Karpas-422 (cell line): ENCODE measurements at regions not wholly inside any gene's neighbourhood (a gene's known extent, or its start where the extent isn't known, plus 50 kb on each side); places are given as distances from the start of the nearest gene placed in this dataset.

ENCODE experiments used
- DNase-seq: peaks from one replicate; pipeline ENCODE4 v3.0.0-alpha.2; 2015
- H2AFZ ChIP-seq: fragments of 200-600 bp; sonication (generic); 2 replicates; pipeline ENCODE4 v1.6.1; 2014; ENCODE audit warnings: antibody characterized with exemption, low read length, mixed read lengths
- H3K27ac ChIP-seq: fragments of 200-600 bp; sonication (generic); 2 replicates; pipeline ENCODE4 v1.5.1; 2014; ENCODE audit warnings: mild to moderate bottlenecking, low read length, moderate library complexity
- H3K27me3 ChIP-seq: fragments of 200-600 bp; sonication (generic); 2 replicates; pipeline ENCODE4 v1.6.1; 2014; ENCODE audit warnings: low read length, mixed read lengths
- H3K36me3 ChIP-seq: fragments of 200-600 bp; sonication (generic); 2 replicates; pipeline ENCODE4 v1.6.1; 2014; ENCODE audit warnings: low read length, mixed read lengths; ENCODE audit not compliant: insufficient read depth
- H3K4me1 ChIP-seq: fragments of 200-600 bp; sonication (generic); 2 replicates; pipeline ENCODE4 v1.6.1; 2014; ENCODE audit warnings: mild to moderate bottlenecking, low read length, mixed read lengths
- H3K4me2 ChIP-seq: fragments of 200-600 bp; sonication (generic); 2 replicates; pipeline ENCODE4 v1.6.1; 2014; ENCODE audit warnings: low read length, low read depth, mild to moderate bottlenecking; ENCODE audit not compliant: poor library complexity, severe bottlenecking
- H3K4me3 ChIP-seq: fragments of 200-600 bp; sonication (generic); 2 replicates; pipeline ENCODE4 v1.5.1; 2014; ENCODE audit warnings: mild to moderate bottlenecking, antibody characterized with exemption, low read length, mixed read lengths
- H3K79me2 ChIP-seq: fragments of 200-600 bp; sonication (generic); 2 replicates; pipeline ENCODE4 v1.6.1; 2014; ENCODE audit warnings: mild to moderate bottlenecking, low read length, mixed read lengths
- H3K9ac ChIP-seq: fragments of 200-600 bp; sonication (generic); 2 replicates; pipeline ENCODE4 v1.6.0; 2014; ENCODE audit warnings: low read length
- H3K9me2 ChIP-seq: fragments of 200-600 bp; sonication (generic), shearing (Covaris generic); replicated peaks from 2 replicates; pipeline ENCODE4 v1.6.0; 2014; ENCODE audit warnings: mild to moderate bottlenecking, low read length, moderate library complexity; ENCODE audit not compliant: insufficient read depth
- H3K9me3 ChIP-seq: fragments of 300-700, 200-600 bp; sonication (generic); 2 replicates; pipeline ENCODE4 v1.6.1; 2014; ENCODE audit warnings: low read length, mixed read lengths
- H4K20me1 ChIP-seq: fragments of 200-600 bp; sonication (generic); 2 replicates; pipeline ENCODE4 v1.6.1; 2014; ENCODE audit warnings: mild to moderate bottlenecking, antibody characterized with exemption, low read length, low read depth; ENCODE audit not compliant: insufficient read depth

DNA sequence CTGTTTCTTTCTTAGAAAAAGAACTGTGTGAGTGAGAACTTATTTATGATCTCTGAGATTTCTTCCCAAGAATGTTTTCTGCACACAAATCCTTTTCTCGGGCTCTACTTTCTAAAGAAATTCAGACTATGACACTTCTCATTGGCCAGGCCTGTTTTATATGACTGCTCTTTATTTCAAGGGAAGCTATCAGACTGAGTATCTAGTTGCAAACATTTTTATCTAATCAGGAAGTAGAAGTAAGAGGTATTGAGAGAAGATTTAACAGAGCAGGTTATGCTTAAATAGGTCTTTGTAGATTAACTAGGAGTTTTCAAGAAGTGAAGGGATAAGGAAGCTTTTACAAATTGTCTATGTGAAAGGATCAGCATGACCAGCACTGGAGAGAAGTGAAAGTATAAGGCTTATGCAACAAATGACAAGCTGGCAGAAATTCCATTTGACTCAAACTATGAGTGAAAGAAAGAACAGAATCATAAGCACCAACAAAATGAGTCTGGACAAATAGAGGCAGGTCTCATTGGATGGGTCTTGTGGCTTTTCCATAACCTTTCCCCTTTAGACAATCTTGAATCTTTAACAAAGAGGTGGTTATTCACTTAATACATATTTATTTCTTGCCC lies 71.9 kb upstream of the CHL1 start:
- H3K4me2 ChIP-seq: no peak overlapping the region
- no peak overlapping the region for H3K27ac ChIP-seq
- H3K4me1 ChIP-seq: no peaks in the 10 kb centered on the region
- H3K9me3 ChIP-seq: no peaks in the 10 kb centered on the region
- H3K79me2 ChIP-seq: no peaks in the 10 kb centered on the region
- no peak for DNase-seq
- no peak overlapping the region for H2AFZ ChIP-seq
- no peaks in the 10 kb centered on the region for H3K9me2 ChIP-seq
- no peak overlapping the region for H3K4me3 ChIP-seq
- no peaks in the 10 kb centered on the region for H4K20me1 ChIP-seq
- no peaks in the 10 kb centered on the region for H3K36me3 ChIP-seq
- H3K9ac ChIP-seq: no peak overlapping the region
- H3K27me3 ChIP-seq: no peaks in the 10 kb centered on the region

DNA sequence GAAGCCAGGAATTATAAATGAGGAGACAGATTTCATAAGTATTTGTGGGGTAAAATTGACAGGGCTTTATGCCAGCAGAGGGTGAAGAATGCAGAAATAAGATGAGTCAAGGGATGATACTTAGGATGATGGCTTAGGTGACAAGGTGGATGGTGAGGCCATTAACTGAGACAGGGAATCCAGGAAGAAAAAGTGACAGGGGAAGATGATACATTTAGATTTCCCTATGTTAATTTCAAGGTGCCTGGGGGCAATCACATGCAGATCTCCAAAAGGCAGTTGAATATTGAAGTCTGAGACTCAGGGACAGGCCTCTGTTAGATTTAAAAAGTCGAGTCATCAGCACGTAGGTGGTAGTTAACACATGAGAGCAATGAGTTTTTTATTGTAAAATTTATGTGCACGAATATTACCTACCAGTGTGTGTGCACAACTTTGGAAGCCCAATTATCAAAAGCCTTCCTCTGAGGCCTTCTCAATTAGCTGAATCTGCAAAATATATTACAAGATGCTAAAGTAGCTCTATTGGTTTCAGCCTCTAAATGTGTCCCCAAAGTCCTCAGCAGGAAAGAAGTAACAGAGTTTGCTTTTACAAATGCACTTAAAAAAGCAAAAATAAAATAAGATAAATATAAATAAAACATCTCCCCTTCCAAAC lies 67.9 kb upstream of the CHL1 start:
- H3K9ac ChIP-seq: no peak overlapping the region
- no peak overlapping the region for H3K4me2 ChIP-seq
- no peaks in the 10 kb centered on the region for H3K9me3 ChIP-seq
- H2AFZ ChIP-seq: no peak overlapping the region
- no peaks in the 10 kb centered on the region for H3K79me2 ChIP-seq
- H3K27ac ChIP-seq: no peak overlapping the region
- DNase-seq: no peak
- H3K36me3 ChIP-seq: no peaks in the 10 kb centered on the region
- H3K9me2 ChIP-seq: no peaks in the 10 kb centered on the region
- no peaks in the 10 kb centered on the region for H3K27me3 ChIP-seq
- H3K4me1 ChIP-seq: no peaks in the 10 kb centered on the region
- no peaks in the 10 kb centered on the region for H4K20me1 ChIP-seq
- H3K4me3 ChIP-seq: no peak overlapping the region

DNA sequence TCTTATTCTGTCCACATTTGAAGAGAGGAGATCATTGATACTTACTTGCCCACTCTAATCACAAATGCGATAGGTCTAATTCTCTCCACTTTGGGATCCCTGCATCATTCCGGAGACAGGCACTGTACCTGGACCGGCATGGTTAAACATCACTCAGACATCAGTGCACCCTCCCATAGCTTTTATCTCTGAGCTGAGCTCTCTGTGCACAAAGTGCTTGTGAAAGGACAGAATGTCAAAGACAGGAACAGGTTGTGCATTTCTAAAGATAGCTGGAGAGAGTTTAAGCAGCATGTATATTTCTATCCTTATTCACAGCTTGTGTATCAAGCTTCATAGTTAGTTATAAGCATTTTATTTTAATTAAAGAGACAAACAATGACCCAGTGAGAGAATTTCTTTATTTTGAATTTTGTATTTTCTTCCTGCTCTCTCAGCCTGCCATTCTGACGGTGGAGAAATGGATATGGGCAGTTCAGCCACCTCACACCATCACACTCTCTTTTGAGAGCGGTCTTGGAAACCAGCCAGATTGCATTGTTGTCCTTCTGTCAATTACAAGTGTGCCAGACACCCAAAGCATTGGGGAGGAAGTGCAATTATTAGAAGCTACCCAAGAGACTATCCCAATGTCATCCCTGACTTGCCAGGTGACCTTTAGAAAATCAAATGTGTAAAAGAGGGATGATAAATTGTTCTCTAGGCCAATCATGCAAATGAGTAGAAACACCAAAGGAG lies 65.2 kb upstream of the CHL1 start:
- no peak overlapping the region for H3K27ac ChIP-seq
- no peaks in the 10 kb centered on the region for H4K20me1 ChIP-seq
- no peaks in the 10 kb centered on the region for H3K9me2 ChIP-seq
- no peaks in the 10 kb centered on the region for H3K36me3 ChIP-seq
- no peak overlapping the region for H3K9ac ChIP-seq
- no peaks in the 10 kb centered on the region for H3K79me2 ChIP-seq
- H3K4me3 ChIP-seq: no peak overlapping the region
- no peak overlapping the region for H3K4me2 ChIP-seq
- H3K9me3 ChIP-seq: no peaks in the 10 kb centered on the region
- H2AFZ ChIP-seq: no peak overlapping the region
- H3K27me3 ChIP-seq: no peaks in the 10 kb centered on the region
- H3K4me1 ChIP-seq: no peaks in the 10 kb centered on the region
- DNase-seq: no peak

DNA sequence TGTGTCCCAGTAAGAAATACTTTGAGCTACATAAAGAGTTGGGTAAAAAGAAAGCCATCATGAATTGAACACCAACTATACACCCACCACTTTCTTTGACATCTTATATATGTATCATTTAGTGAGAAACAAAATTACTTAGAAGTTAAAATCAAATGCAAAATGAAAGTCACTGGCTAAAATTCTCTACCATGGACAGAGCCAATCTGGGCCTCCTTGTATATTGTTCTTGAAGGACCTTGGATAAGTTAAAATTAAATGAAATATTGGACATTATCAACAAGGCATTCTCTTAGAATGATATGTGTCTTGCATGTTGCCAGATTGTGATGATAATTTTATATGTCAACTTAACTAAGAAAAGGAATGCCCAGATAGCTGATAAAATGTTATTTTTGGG lies 64.2 kb upstream of the CHL1 start:
- Histone ChIP-seq H2AFZ (no peak overlapping the region), H3K9me3 (no peaks in the 10 kb centered on the region), H3K9me2 (no peaks in the 10 kb centered on the region), H3K4me2 (no peak overlapping the region), H3K4me1 (no peaks in the 10 kb centered on the region), H3K9ac (no peak overlapping the region), H3K36me3 (no peaks in the 10 kb centered on the region), H3K79me2 (no peaks in the 10 kb centered on the region), H3K27ac (no peak overlapping the region), H4K20me1 (no peaks in the 10 kb centered on the region), H3K4me3 (no peak overlapping the region), H3K27me3 (no peaks in the 10 kb centered on the region)
- no peak for DNase-seq

DNA sequence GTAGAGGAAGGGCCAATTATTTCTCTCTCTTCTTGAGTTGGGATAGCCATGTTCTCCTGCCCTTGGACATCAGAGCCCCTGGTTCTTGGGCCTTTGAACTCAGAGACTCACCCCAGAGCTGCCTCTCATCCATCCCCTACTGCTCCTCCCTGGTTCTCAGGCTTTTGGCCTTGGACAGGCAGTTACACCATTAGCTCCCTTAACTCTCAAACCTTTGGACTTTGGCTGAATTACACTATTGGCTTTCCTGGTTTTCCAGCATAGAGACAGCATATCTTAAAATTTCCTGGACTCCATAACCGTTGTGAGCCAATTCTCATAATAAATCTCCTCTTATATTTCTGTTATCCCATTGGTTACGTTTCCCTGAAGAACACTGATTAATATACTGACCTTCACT lies 63.7 kb upstream of the CHL1 start:
- H3K27me3 ChIP-seq: no peaks in the 10 kb centered on the region
- no peaks in the 10 kb centered on the region for H3K9me2 ChIP-seq
- no peaks in the 10 kb centered on the region for H3K4me1 ChIP-seq

DNA sequence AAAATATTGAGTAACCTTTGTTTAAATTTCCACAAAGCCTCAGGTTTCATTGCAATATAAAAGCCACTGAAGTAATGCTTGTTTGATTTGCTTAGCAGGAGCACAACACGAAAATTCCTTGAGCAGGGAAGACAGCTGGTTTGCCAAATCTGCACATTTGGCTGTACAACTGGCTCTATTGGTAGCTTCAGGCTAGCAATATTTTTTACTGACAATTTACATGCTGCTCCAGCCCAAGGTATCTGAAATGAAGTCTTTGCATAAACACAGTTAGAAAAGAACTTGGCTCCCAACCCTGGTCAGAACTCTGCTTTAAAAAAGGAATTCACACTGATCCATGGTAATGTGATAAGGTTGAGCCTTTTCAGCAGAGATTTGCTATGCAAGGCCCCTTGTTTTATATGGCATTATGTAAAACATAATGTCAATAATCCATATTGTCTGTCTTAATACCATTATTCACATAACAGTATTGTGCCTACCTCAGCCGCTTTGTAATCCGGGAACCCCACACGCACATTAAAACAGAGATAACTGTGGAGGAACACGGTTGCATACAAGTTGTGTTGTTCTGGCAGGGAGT lies 55.7 kb upstream of the CHL1 start:
- Histone ChIP-seq H3K79me2 (no peaks in the 10 kb centered on the region), H4K20me1 (no peaks in the 10 kb centered on the region), H3K9ac (no peak overlapping the region), H3K9me2 (no peaks in the 10 kb centered on the region), H3K9me3 (no peaks in the 10 kb centered on the region), H3K4me2 (no peak overlapping the region), H3K27ac (no peak overlapping the region), H3K36me3 (no peaks in the 10 kb centered on the region), H3K27me3 (no peaks in the 10 kb centered on the region), H3K4me3 (no peak overlapping the region), H2AFZ (no peak overlapping the region), H3K4me1 (no peaks in the 10 kb centered on the region)
- DNase-seq: no peak

More for the DNA sequence above, 63.7 kb upstream of the CHL1 start:
- Histone ChIP-seq H3K9ac (no peak overlapping the region), H3K9me3 (no peaks in the 10 kb centered on the region), H3K4me3 (no peak overlapping the region), H3K27ac (no peak overlapping the region), H4K20me1 (no peaks in the 10 kb centered on the region), H3K36me3 (no peaks in the 10 kb centered on the region), H2AFZ (no peak overlapping the region), H3K79me2 (no peaks in the 10 kb centered on the region), H3K4me2 (no peak overlapping the region)
- DNase-seq: no peak
